WTC11 (cell line): ENCODE measurements at regions not wholly inside any gene's neighbourhood (a gene's known extent, or its start where the extent isn't known, plus 50 kb on each side); places are given as distances from the start of the nearest gene placed in this dataset.

Source experiments
- ATAC-seq: fragments of 200-7000 bp; cut with Tn5 transposase; 2 replicates; pipeline ENCODE4 v1.10.0; 2021; ENCODE audit warnings: mild to moderate bottlenecking, moderate library complexity
- CTCF ChIA-PET: fragments of 300-600 bp; sonication (Branson Sonifier 250); formaldehyde crosslinking; loops from one replicate; lab custom pipeline; 2021; ENCODE audit warnings: antibody characterized with exemption; lab: Charles Lee
- POLR2A ChIA-PET: fragments of 350-600 bp; sonication (Branson Sonifier 250); formaldehyde crosslinking; loops from one replicate; lab custom pipeline; 2021; ENCODE audit warnings: antibody characterized with exemption; lab: Charles Lee
- DNase-seq: peaks from one replicate; pipeline ENCODE4 v3.0.0; 2021; ENCODE audit warnings: low spot score
- H3K27ac Mint-ChIP-seq: 2 replicates; pipeline ENCODE4 v1.8.0; 2021; ENCODE audit warnings: mixed read lengths
- H3K27me3 Mint-ChIP-seq: 2 replicates; pipeline ENCODE4 v1.8.0; 2021; ENCODE audit warnings: low read depth, mild to moderate bottlenecking, moderate library complexity, mixed read lengths
- H3K36me3 Mint-ChIP-seq: 2 replicates; pipeline ENCODE4 v1.8.0; 2021; ENCODE audit warnings: mixed read lengths
- H3K4me1 Mint-ChIP-seq: 2 replicates; pipeline ENCODE4 v1.8.0; 2022; ENCODE audit warnings: mixed read lengths
- H3K4me3 Mint-ChIP-seq: 2 replicates; pipeline ENCODE4 v1.8.0; 2021; ENCODE audit warnings: mild to moderate bottlenecking, moderate library complexity, mixed read lengths
- H3K9me3 Mint-ChIP-seq: 2 replicates; pipeline ENCODE4 v1.8.0; 2021; ENCODE audit warnings: mixed read lengths
- CBFB ChIP-seq: sonication (generic); formaldehyde crosslinking; IDR thresholded peaks from 2 replicates; pipeline ENCODE4 v1.8.1; 2022; ENCODE audit warnings: mild to moderate bottlenecking, low read depth, missing genetic modification reagents
- E2F1 ChIP-seq: sonication (generic); formaldehyde crosslinking; IDR thresholded peaks from 2 replicates; pipeline ENCODE4 v1.8.0; 2022; ENCODE audit warnings: mild to moderate bottlenecking, missing genetic modification reagents
- E2F4 ChIP-seq: sonication (generic); formaldehyde crosslinking; IDR thresholded peaks from 2 replicates; pipeline ENCODE4 v1.8.1; 2022; ENCODE audit warnings: low read depth, mild to moderate bottlenecking, moderate library complexity, missing genetic modification reagents, borderline replicate concordance
- IRF1 ChIP-seq: sonication (generic); formaldehyde crosslinking; IDR thresholded peaks from 2 replicates; pipeline ENCODE4 v1.8.0; 2023; ENCODE audit warnings: missing genetic modification reagents
- OVOL2 ChIP-seq: fragments of 250-450 bp; sonication (Bioruptor Pico); IDR thresholded peaks from 2 replicates; pipeline ENCODE4 v1.9.0; 2021; ENCODE audit warnings: mild to moderate bottlenecking, borderline replicate concordance
- PRDM15 ChIP-seq: sonication (generic); formaldehyde crosslinking; IDR thresholded peaks from 2 replicates; pipeline ENCODE4 v1.8.0; 2022; ENCODE audit warnings: missing genetic modification reagents
- SP1 ChIP-seq: sonication (generic); formaldehyde crosslinking; conservative IDR thresholded peaks from 2 replicates; pipeline ENCODE4 v1.8.1; 2022; ENCODE audit warnings: missing genetic modification reagents
- USF2 ChIP-seq: sonication (generic); formaldehyde crosslinking; IDR thresholded peaks from 2 replicates; pipeline ENCODE4 v1.8.1; 2023; ENCODE audit warnings: mild to moderate bottlenecking, missing genetic modification reagents, moderate library complexity
- ZNF121 ChIP-seq: sonication (generic); formaldehyde crosslinking; IDR thresholded peaks from 2 replicates; pipeline ENCODE4 v1.8.0; 2023; ENCODE audit warnings: missing genetic modification reagents
- ZNF138 ChIP-seq: sonication (generic); formaldehyde crosslinking; conservative IDR thresholded peaks from 2 replicates; pipeline ENCODE4 v1.8.1; 2022; ENCODE audit warnings: mild to moderate bottlenecking, moderate library complexity, missing genetic modification reagents
- ZNF281 ChIP-seq: sonication (generic); formaldehyde crosslinking; IDR thresholded peaks from 2 replicates; pipeline ENCODE4 v1.8.0; 2023; ENCODE audit warnings: mild to moderate bottlenecking, missing genetic modification reagents
- TF ChIP-seq, protein P1 (sequence below): sonication (generic); formaldehyde crosslinking; IDR thresholded peaks from 2 replicates; pipeline ENCODE4 v1.8.0; 2023; ENCODE audit warnings: missing genetic modification reagents, mild to moderate bottlenecking, borderline replicate concordance
- TF ChIP-seq, protein P2 (sequence below): sonication (generic); formaldehyde crosslinking; IDR thresholded peaks from 2 replicates; pipeline ENCODE4 v1.8.0; 2022; ENCODE audit warnings: mild to moderate bottlenecking, missing genetic modification reagents

- TF ChIP-seq, protein P1, sequence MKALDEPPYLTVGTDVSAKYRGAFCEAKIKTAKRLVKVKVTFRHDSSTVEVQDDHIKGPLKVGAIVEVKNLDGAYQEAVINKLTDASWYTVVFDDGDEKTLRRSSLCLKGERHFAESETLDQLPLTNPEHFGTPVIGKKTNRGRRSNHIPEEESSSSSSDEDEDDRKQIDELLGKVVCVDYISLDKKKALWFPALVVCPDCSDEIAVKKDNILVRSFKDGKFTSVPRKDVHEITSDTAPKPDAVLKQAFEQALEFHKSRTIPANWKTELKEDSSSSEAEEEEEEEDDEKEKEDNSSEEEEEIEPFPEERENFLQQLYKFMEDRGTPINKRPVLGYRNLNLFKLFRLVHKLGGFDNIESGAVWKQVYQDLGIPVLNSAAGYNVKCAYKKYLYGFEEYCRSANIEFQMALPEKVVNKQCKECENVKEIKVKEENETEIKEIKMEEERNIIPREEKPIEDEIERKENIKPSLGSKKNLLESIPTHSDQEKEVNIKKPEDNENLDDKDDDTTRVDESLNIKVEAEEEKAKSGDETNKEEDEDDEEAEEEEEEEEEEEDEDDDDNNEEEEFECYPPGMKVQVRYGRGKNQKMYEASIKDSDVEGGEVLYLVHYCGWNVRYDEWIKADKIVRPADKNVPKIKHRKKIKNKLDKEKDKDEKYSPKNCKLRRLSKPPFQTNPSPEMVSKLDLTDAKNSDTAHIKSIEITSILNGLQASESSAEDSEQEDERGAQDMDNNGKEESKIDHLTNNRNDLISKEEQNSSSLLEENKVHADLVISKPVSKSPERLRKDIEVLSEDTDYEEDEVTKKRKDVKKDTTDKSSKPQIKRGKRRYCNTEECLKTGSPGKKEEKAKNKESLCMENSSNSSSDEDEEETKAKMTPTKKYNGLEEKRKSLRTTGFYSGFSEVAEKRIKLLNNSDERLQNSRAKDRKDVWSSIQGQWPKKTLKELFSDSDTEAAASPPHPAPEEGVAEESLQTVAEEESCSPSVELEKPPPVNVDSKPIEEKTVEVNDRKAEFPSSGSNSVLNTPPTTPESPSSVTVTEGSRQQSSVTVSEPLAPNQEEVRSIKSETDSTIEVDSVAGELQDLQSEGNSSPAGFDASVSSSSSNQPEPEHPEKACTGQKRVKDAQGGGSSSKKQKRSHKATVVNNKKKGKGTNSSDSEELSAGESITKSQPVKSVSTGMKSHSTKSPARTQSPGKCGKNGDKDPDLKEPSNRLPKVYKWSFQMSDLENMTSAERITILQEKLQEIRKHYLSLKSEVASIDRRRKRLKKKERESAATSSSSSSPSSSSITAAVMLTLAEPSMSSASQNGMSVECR (CRISPR knock-in tag): no peak
- no peak for TF ChIP-seq OVOL2 (CRISPR knock-in tag)
These were observed 780.2 kb upstream of the TBX3 start (continued) for GRCh38 chr12:115464111-115464581.

GRCh38 chr12:115461401-115461800 is 777.4 kb upstream of the TBX3 start:
- no peak for TF ChIP-seq ZNF281 (CRISPR knock-in tag)
- no peak for TF ChIP-seq PRDM15 (CRISPR knock-in tag)
- no peak for TF ChIP-seq IRF1 (CRISPR knock-in tag)
- TF ChIP-seq ZNF121 (CRISPR knock-in tag): no peak
- no peak for TF ChIP-seq E2F4 (CRISPR knock-in tag)
- no peak for TF ChIP-seq CBFB
- TF ChIP-seq SP1 (CRISPR knock-in tag): no peak
- ChIA-PET CTCF (no interaction called here), POLR2A (no interaction called here)
- Mint-ChIP-seq H3K27me3 (peaks cover 4% of the 10 kb centered on the region; the same call in 1 of the 2 replicates), H3K4me3 (no peak overlapping the region), H3K27ac (no peak overlapping the region), H3K9me3 (peaks cover 15% of the 10 kb centered on the region), H3K36me3 (peaks cover 4% of the 10 kb centered on the region; the same call in 1 of the 2 replicates), H3K4me1 (peaks cover 17% of the 10 kb centered on the region)
- DNase-seq (no peak), ATAC-seq (no peak)

- ChIA-PET POLR2A (interaction anchor here (0.6 to 1.1 kb wide), 2 partner anchors 12 to 641 kb away, joined by 3 to 4 read pairs; no protein-coding TSS in a partner anchor), CTCF (interaction anchor here (0.7 to 2.0 kb wide), 22 partner anchors 11 to 773 kb away, joined by 3 to 15 read pairs (median 4); partner anchors contain the start of gene TBX3)
- no peak for DNase-seq
- no peak for ATAC-seq
- peaks cover 24% of the 10 kb centered on the region for H3K4me1 Mint-ChIP-seq
- H3K36me3 Mint-ChIP-seq: peaks cover 4% of the 10 kb centered on the region; the same call in 1 of the 2 replicates
- peaks cover 15% of the 10 kb centered on the region for H3K9me3 Mint-ChIP-seq
- peaks cover 15% of the 10 kb centered on the region for H3K27me3 Mint-ChIP-seq
- no peak overlapping the region for H3K4me3 Mint-ChIP-seq
- H3K27ac Mint-ChIP-seq: no peak overlapping the region
- TF ChIP-seq ZNF138 (CRISPR knock-in tag): no peak
- no peak for TF ChIP-seq E2F1
- TF ChIP-seq, protein P2, sequence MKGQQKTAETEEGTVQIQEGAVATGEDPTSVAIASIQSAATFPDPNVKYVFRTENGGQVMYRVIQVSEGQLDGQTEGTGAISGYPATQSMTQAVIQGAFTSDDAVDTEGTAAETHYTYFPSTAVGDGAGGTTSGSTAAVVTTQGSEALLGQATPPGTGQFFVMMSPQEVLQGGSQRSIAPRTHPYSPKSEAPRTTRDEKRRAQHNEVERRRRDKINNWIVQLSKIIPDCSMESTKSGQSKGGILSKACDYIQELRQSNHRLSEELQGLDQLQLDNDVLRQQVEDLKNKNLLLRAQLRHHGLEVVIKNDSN (CRISPR knock-in tag): 0 out of 2 replicates have a peak, but pooled peaks have one; percentile 37
- TF ChIP-seq USF2 (CRISPR knock-in tag): peak; percentile 60; the same call in 1 of the 2 replicates
These were observed 773.8 kb upstream of the TBX3 start for GRCh38 chr12:115457798-115458197.
